22Rv1 (cell line): ENCODE measurements at regions not wholly inside any gene's neighbourhood (a gene's known extent, or its start where the extent isn't known, plus 50 kb on each side); places are given as distances from the start of the nearest gene placed in this dataset.

Experiments used
- ZFX ChIP-seq: fragments of 450-650 bp; IDR thresholded peaks from 2 replicates; pipeline ENCODE4 v1.6.1; 2017; ENCODE audit warnings: antibody characterized with exemption, borderline replicate concordance
- TF ChIP-seq, protein P1 (sequence below): fragments of 450-650 bp; IDR thresholded peaks from 2 replicates; pipeline ENCODE4 v1.5.1; 2017; ENCODE audit warnings: mild to moderate bottlenecking

DNA sequence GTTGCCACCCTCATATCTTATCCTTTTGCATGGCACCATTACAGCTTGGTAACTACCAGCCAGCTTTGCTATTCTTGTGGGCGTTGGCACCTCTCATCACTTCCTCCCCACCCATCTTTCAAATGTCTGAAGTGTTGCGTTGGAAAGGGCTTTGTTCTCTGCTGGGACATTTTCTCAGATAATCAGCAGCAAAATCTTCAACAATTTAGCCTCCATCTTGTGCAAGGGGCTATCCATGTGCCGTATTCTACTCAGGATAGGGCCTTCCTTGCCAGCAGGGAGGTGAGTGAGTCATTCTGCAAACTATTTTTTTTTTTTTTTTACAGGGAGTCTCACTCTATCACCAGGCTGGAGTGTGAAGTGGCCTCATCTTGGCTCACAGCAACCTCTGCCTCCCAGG lies 62.1 kb upstream of the NUDT12 start:
- TF ChIP-seq, protein P1, sequence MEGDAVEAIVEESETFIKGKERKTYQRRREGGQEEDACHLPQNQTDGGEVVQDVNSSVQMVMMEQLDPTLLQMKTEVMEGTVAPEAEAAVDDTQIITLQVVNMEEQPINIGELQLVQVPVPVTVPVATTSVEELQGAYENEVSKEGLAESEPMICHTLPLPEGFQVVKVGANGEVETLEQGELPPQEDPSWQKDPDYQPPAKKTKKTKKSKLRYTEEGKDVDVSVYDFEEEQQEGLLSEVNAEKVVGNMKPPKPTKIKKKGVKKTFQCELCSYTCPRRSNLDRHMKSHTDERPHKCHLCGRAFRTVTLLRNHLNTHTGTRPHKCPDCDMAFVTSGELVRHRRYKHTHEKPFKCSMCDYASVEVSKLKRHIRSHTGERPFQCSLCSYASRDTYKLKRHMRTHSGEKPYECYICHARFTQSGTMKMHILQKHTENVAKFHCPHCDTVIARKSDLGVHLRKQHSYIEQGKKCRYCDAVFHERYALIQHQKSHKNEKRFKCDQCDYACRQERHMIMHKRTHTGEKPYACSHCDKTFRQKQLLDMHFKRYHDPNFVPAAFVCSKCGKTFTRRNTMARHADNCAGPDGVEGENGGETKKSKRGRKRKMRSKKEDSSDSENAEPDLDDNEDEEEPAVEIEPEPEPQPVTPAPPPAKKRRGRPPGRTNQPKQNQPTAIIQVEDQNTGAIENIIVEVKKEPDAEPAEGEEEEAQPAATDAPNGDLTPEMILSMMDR: no peak
- TF ChIP-seq ZFX: no peak
